HCT116 (cell line): ENCODE measurements at regions not wholly inside any gene's neighbourhood (a gene's known extent, or its start where the extent isn't known, plus 50 kb on each side); places are given as distances from the start of the nearest gene placed in this dataset.

Experiments used
- CTCF ChIP-seq, 3 experiments: fragments of 200-600 bp in 1 of 3; sonication (generic) in 1 of 3; IDR thresholded peaks in 2 of 3; conservative IDR thresholded peaks in 1 of 3; 2 replicates each; pipeline ENCODE4 v1.5.1; 2012 to 2017; ENCODE audit warnings: low read depth in 2 of 3, low read length in 2 of 3, antibody characterized with exemption in 1 of 3, borderline replicate concordance in 1 of 3, control low read depth in 1 of 3, mild to moderate bottlenecking in 1 of 3, mixed read lengths in 1 of 3, mixed run types in 1 of 3, moderate library complexity in 1 of 3; ENCODE audit not compliant: insufficient read depth in 1 of 3
- EZH2 ChIP-seq: fragments of 200-600 bp; sonication (generic); IDR thresholded peaks from 2 replicates; pipeline ENCODE4 v1.6.1; 2017; ENCODE audit warnings: antibody characterized with exemption, mixed run types
- EZH2phosphoT487 ChIP-seq: fragments of 200-600 bp; IDR thresholded peaks from 2 replicates; pipeline ENCODE4 v1.6.1; 2018; ENCODE audit warnings: antibody characterized with exemption, borderline replicate concordance
- FOSL1 ChIP-seq: IDR thresholded peaks from 2 replicates; pipeline ENCODE4 v1.6.1; 2012; ENCODE audit warnings: low read depth
- POLR2A ChIP-seq: IDR thresholded peaks from 2 replicates; pipeline ENCODE4 v1.7.0; 2011; ENCODE audit warnings: borderline replicate concordance; ENCODE audit not compliant: insufficient read depth, insufficient read length; ENCODE audit errors: extremely low read depth
- POLR2AphosphoS5 ChIP-seq: IDR thresholded peaks from 2 replicates; pipeline ENCODE4 v1.6.1; 2011; ENCODE audit warnings: mild to moderate bottlenecking, low read depth, low read length, moderate library complexity
- RAD21 ChIP-seq: IDR thresholded peaks from 2 replicates; pipeline ENCODE4 v1.6.1; 2012; ENCODE audit warnings: low read depth, mild to moderate bottlenecking
- SIN3A ChIP-seq: IDR thresholded peaks from 2 replicates; pipeline ENCODE4 v1.6.1; 2012; ENCODE audit warnings: low read depth
- SP1 ChIP-seq: IDR thresholded peaks from 2 replicates; pipeline ENCODE4 v1.6.1; 2012; ENCODE audit warnings: low read depth
- SRF ChIP-seq: IDR thresholded peaks from 2 replicates; pipeline ENCODE4 v1.6.1; 2012; ENCODE audit warnings: low read depth
- TCF7L2 ChIP-seq: IDR thresholded peaks from 2 replicates; pipeline ENCODE4 v1.7.0; 2011; ENCODE audit warnings: borderline replicate concordance, inconsistent platforms; ENCODE audit not compliant: insufficient read depth, insufficient read length; ENCODE audit errors: extremely low read depth
- ZNF274 ChIP-seq: fragments of 200-500 bp; sonication (Bioruptor generic); IDR thresholded peaks from 2 replicates; pipeline ENCODE4 v1.6.1; 2014; ENCODE audit warnings: mild to moderate bottlenecking, low read depth, low read length, inconsistent platforms

- TF ChIP-seq RAD21 (no peak), CTCF (IDR thresholded peaks at IDR 0.05 in 2 of 3, conservative IDR thresholded peaks at IDR 0.05 in 1 of 3; ENCODE audit: borderline replicate concordance in 1 of 3, insufficient read depth in 1 of 3, low read depth in 2 of 3, low read length in 2 of 3) (no peak), ZNF274 (no peak), POLR2A (no peak), EZH2 (no peak), POLR2AphosphoS5 (no peak), FOSL1 (no peak), EZH2phosphoT487 (no peak), TCF7L2 (no peak), SRF (no peak), SIN3A (no peak), SP1 (no peak)
Measured at GRCh38 chr2:136286423-136286822, 168.5 kb upstream of the CXCR4 start.
